RCC 7860 (cell line): ENCODE measurements at regions not wholly inside any gene's neighbourhood (a gene's known extent, or its start where the extent isn't known, plus 50 kb on each side); places are given as distances from the start of the nearest gene placed in this dataset.
"Not testable (repeated sequence)": the region's sequence is repeated elsewhere in the genome, so short reads cannot be mapped to it uniquely, and the experiment has no call there.

Source experiments
- DNase-seq: peaks from one replicate; pipeline ENCODE4 v3.0.0-alpha.2; 2015; ENCODE audit warnings: low spot score
- FAIRE-seq: peaks from 2 replicates; lab custom pipeline; 2012; peaks lifted over from hg19 to GRCh38; lab: Jason Lieb, UNC

DNA sequence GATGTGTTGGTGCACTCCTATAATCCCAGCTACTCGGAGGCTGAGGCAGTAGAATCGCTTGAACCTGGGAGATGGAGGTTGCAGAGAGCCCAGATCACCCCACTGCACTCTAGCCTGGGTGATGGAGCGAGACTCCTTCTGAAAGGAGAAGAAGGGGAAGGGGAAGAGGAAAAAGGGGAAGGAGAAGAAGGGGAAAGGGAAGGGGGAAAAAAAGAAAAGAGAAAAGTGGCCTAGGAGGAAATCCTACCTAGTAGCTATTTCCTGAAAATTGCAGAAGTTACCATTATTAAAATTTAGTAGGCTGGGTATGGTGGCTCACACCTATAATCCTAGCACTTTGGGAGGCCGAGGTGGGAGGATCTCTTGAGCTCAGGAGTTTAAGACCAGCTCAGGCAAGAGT lies 67.4 kb downstream of the ARRDC3 start:
- DNase-seq, result no peak
- no peak for FAIRE-seq

- FAIRE-seq, result peak; percentile 88
- DNase-seq, result peak; percentile 97
Measured at GRCh38 chr5:91313757-91314673, 69.1 kb downstream of the ARRDC3 start.

DNA sequence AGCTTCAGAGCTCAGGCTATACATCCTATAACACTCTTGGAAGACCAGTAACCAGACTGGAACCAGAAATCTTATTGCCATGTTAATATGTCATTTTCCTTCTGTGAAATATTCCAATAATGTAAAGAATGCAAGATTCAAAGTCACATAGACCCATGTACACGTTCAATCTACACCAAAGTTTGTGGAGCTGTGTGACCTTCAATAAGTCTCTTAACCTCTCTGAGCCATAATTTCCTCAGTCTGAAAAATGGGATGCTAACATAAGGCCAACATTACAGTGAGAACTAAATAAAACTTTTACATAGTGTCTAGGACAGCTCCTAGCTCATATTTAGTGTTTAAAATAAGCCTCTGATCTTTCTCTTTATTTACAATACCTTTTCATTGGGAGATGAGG lies 70.4 kb downstream of the ARRDC3 start:
- peak; percentile 9 for DNase-seq
- FAIRE-seq, result no peak

- DNase-seq, result peak; percentile 94
- peak; percentile 92 for FAIRE-seq
Measured at GRCh38 chr5:91311697-91312501, 71.2 kb downstream of the ARRDC3 start.

DNA sequence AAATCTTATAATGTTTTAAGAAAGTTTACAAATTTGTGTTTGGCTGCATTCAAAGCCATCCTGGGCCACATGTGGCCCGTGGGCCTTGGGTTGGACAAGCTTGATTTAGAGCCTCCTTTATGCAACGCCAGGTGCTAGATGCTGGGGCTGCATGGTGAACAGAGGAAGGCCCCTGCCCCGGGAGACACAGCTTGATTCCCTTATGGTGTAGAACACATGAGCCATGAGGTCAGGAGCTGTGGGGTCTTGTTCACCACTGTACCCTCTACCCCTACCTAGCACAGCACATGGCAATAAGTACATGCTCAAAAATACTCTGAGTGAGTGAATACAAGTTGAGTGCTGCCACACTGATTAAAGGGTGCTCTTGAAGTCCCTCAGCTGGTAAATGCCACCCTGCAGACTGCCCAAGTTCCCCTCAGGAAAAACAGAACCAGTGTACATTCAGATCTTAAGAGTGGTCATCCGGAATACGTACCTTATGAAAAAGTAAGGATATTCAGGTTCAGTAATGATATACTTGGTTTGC lies 71.9 kb downstream of the ARRDC3 start:
- DNase-seq (no peak), FAIRE-seq (no peak)

GRCh38 chr5:91308157-91308556 lies 75.0 kb downstream of the ARRDC3 start:
- FAIRE-seq, result not testable (repeated sequence)

DNA sequence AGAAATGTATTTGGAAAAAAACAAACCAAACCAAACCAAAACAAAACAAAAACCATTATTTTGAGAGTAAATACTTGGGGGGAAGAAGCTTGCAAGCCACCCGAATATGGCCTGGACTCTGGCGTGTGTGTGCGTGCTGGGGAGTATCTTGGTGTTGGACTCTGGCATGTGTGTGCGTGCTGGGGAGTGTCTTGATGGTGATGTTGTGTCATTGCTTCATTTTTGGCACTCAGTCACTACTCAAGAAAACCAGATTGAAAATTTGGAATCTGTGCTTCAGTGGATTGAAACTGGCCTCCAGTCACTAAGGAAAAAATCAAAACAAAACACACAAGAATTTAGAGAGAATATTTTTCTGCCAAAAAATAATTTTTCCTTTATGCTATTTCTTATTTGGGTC lies 76.1 kb downstream of the ARRDC3 start:
- FAIRE-seq (no peak), DNase-seq (no peak)

More at GRCh38 chr5:91308157-91308556, 75.0 kb downstream of the ARRDC3 start:
- DNase-seq, result not testable (repeated sequence)

DNA sequence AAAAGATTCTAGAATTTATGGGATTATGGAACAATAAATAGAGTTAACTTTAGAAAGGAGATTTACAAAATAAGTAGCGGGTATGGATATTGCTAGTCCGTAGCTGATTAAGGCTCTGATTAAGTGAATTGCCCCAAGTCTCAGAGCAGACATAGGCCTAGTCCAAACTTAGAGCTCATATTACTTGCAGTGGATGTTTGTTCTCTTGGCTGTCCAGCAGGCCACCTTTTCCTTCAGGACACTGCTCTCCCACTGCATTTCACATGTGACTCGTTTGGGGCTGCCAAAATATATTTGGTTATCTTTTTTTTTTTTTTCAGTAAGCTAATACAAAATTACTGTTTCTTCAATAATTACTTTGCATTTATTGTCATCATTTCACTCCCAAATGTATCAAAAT lies 76.6 kb downstream of the ARRDC3 start:
- DNase-seq, result no peak
- FAIRE-seq, result no peak

- FAIRE-seq, result no peak
- no peak for DNase-seq
Measured at GRCh38 chr5:91305640-91306039, 77.5 kb downstream of the ARRDC3 start.

DNA sequence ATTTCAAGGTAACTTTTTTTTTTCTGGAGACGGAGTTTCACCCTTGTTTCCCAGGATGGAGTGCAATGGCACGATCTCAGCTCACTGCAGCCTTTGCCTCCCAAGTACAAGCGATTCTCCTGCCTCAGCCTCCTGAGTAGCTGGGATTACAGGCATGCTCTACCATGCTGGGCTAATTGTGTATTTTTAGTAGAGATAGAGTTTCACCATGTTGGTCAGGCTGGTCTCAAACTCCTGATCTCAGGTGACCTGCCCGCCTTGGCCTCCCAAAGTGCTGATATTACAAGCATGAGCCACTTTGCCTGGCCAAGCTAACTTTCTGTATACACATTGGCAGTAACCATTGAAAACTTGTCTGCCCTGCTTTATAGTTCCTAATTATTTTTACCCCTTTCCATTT lies 79.1 kb downstream of the ARRDC3 start:
- FAIRE-seq, DNase-seq: not testable (repeated sequence)

- no peak for DNase-seq
- no peak for FAIRE-seq
Measured at GRCh38 chr5:91302958-91303357, 80.2 kb downstream of the ARRDC3 start.

DNA sequence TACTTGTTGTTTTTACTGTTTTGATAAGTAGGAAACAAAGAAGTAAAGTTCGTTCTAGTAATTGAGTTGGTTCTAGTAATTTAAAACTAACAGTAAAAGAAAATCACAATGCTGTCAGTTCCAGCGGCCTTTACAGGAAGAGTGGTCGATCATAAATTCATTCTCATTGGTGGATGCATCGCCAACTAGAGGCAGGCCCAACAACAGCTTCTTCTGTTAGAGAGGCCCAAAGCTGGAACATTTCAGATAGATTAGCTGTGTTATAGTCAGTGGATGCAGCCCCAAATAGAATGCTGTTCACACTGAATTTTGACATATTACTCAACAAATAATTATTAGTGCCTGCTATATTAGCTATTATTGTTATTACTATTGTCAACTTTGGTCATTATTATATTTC lies 80.8 kb downstream of the ARRDC3 start:
- no peak for DNase-seq
- no peak for FAIRE-seq

DNA sequence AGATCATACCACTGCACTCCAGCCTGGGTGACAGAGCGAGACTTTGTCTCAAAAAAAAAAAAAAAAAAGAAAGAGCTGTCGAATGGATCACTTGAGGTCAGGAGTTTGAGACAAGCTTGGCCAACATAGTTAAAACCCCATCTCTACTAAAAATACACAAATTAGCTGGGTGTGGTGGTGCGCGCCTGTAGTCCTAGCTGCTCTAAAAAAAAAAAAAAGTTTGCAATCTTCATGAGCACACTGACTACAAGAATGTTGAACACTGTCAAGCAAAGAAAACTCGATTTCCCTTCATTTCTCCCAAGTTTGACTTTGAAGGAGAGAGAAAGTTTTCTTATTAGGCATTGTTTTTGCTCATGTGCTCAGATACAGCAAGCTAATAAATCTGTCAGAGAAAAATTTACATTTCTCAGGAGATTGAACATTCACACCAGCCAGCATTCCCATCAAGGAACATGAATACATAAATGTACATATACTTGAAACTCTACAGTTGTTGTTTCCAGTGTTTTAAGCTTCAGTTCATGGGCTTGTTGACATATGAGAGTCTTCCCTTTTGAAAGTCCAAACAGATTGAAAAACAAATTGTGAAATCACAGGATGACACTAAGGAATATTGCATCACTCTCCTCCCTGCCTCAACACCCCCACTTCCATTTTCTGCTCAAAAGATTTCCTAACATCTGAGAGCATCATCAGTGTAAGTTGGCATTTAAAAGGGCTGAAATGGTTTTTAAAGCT lies 81.8 kb downstream of the ARRDC3 start:
- no peak for DNase-seq
- no peak for FAIRE-seq

DNA sequence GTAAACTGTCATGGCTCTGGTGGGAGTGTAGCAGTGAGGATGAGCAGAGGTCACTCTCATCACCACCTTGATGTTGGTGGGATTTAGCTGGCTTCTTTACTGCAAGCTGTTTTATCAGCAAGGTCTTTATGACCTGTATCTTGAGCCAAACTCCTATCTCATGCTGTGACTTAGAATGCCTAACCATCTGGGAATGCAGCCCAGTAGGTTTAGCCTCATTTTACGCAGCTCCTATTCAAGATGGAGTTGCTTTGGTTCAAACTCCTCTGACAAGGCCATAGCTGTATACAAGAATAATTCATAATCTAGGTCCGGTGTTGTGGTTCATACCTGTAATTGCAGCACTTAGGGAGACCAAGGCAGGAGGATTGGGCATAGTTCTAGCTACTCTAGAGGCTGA lies 85.1 kb downstream of the ARRDC3 start:
- FAIRE-seq (no peak), DNase-seq (no peak)

GRCh38 chr5:91296674-91297143 lies 86.4 kb downstream of the ARRDC3 start:
- FAIRE-seq, result peak; percentile 90

DNA sequence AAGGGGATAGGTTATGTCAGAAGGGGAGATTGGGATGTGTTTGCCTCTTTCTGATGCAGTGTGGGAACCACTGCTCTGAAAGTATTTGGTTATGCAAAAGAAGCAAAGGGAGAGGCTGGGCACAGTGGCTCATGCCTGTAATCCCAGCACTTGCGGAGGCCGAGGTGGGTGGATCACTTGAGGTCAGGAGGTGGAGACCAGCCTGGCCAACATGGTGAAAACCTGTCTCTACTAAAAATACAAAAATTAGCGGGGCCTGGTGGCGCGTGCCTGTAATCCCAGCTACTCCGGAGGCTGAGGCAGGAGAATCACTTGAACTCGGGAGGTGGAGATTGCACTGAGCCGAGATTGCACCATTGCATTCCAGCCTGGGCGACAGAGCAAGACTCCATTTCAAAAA lies 87.0 kb downstream of the ARRDC3 start:
- not testable (repeated sequence) for FAIRE-seq

More at GRCh38 chr5:91296674-91297143, 86.4 kb downstream of the ARRDC3 start:
- DNase-seq, result peak; percentile 88

DNA sequence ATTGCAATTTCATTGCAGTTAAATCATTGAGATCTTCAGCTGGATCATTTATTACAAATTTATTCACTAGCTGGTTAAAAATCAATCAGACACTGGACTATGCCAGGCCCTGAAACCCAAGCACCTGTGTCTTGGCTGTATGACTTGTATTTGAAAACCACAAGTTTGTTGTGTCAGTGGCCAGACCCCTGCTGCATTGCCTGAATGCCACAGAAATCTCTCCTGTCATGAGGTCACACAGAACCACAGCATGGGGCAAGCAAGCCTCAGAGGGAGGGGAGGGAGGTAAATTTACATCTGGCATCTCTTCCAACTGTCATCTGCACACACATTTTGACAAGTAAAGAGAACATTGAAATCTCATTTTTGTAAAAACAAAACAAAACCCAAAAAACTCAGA lies 90.0 kb downstream of the ARRDC3 start:
- DNase-seq (peak; percentile 86), FAIRE-seq (peak; percentile 95)

More for the DNA sequence above, 87.0 kb downstream of the ARRDC3 start:
- peak; percentile 14 for DNase-seq

DNA sequence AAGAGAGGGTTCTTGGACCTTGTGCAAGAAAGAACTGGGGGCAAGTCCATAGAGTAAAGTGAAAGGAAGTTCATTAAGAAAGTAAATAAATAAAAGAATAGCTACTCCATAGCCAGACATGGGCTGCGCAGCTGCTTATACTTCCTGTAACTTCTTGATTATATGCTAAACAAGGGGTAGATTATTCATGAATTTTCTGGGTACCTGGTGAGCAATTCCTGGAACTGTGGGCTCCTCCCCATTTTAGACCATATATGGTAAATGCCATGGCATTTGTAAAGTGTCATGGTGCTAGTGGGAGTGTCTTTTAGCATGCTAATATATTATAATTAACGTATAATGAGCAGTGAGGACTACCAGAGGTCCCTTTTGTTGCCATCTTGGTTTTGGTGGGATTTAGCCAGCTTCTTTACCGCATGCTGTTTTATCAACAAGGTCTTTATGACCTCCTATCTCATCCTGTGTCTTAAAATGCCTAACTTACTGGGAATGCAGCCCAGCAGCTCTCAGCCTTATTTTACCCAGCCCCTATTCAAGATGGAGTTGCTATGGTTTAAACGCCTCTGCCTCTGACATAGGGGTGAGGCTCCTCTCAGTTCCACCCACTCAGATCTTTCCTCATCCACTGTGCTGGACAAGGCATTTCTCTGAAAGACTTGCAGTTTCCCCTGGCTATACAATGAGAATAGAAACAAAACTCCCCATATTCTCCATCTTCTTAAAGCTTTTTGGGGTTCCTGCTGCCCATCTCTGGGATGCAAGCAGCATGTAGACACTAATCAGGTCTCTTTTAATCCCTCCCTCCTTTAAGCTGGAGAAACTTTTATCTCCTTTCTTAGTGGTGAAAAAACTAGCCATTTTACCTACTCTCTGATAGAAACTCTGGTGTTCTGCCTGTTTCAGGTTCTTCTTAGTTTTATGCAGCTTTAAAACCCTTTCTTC lies 91.2 kb downstream of the ARRDC3 start:
- no peak for DNase-seq
- FAIRE-seq, result no peak

DNA sequence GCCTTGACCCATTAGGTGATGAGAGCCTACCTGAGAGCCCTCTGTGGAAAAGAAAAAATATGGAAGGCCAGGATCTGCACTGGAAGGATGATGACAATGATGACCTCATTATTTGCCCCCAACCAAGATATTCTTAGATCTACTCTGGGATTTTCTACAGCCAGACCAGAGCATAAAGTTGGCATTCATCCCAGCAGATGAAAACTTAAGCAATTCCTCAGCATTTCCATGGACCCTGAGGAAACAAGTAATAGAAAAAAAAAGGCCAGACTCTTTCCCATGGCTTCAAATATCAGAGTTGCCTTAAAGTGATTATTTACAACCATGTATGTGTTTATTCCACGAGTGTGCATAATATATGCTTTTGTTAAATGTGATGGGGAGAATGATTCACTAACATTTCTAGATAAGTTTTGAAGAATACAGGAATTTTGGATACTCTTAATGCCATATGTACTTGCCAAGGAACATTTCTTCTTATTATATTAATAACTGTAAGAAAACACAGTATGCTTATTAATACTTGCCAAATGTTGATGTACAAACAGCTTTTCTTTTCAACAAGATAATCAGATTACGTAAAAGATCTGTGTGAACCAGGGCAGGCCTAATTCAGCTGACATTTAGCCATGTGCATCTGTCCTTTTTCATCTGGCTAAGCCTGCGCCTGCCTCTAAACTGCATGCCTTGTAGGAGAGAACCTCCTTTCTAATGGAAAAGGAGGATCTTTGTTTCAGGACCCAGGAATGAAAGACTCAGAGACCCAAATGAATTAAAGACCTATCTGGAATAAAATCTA lies 94.8 kb downstream of the ARRDC3 start:
- no peak for FAIRE-seq
- no peak for DNase-seq
